Trophoblast cell (in vitro differentiated cells and primary cell): ENCODE measurements at regions not wholly inside any gene's neighbourhood (a gene's known extent, or its start where the extent isn't known, plus 50 kb on each side); places are given as distances from the start of the nearest gene placed in this dataset.

Experiments used
- DNase-seq, 2 donors: peaks; one replicate each; pipeline ENCODE4 v3.0.0-alpha.2; 2016
- H2AFZ ChIP-seq: 2 replicates; pipeline ENCODE4 v1.6.1; 2013; ENCODE audit warnings: low read length, moderate library complexity, mild to moderate bottlenecking; ENCODE audit not compliant: insufficient read depth, poor library complexity
- H2AK5ac ChIP-seq: 2 replicates; pipeline ENCODE4 v1.6.1; 2013; ENCODE audit warnings: mild to moderate bottlenecking, low read length
- H2BK120ac ChIP-seq: 2 replicates; pipeline ENCODE4 v1.6.1; 2013; ENCODE audit warnings: low read length, mild to moderate bottlenecking, moderate library complexity; ENCODE audit not compliant: insufficient read depth, poor library complexity
- H2BK12ac ChIP-seq: 2 replicates; pipeline ENCODE4 v1.6.1; 2013; ENCODE audit warnings: mild to moderate bottlenecking, low read length, moderate library complexity
- H2BK5ac ChIP-seq: 2 replicates; pipeline ENCODE4 v1.6.1; 2013; ENCODE audit warnings: low read length, low read depth, moderate library complexity, mild to moderate bottlenecking; ENCODE audit not compliant: poor library complexity
- H3K14ac ChIP-seq: 2 replicates; pipeline ENCODE4 v1.6.1; 2013; ENCODE audit warnings: mild to moderate bottlenecking, low read length
- H3K18ac ChIP-seq: 2 replicates; pipeline ENCODE4 v1.6.1; 2013; ENCODE audit warnings: mild to moderate bottlenecking, low read length
- H3K23ac ChIP-seq: 2 replicates; pipeline ENCODE4 v1.6.1; 2013; ENCODE audit warnings: low read length
- H3K27ac ChIP-seq: 2 replicates; pipeline ENCODE4 v1.5.1; 2013; ENCODE audit warnings: low read depth, mild to moderate bottlenecking, inconsistent platforms, low read length, moderate library complexity
- H3K27me3 ChIP-seq: 2 replicates; pipeline ENCODE4 v1.6.1; 2013; ENCODE audit warnings: inconsistent platforms, mild to moderate bottlenecking, low read length, moderate library complexity; ENCODE audit not compliant: insufficient read depth
- H3K36me3 ChIP-seq, 2 experiments: 1 replicate in 1 of 2; 2 replicates in 1 of 2; pipeline ENCODE4 v1.6.1; 2013; ENCODE audit warnings: low read length in 2 of 2, mild to moderate bottlenecking in 2 of 2, moderate library complexity in 1 of 2; ENCODE audit not compliant: insufficient read depth in 2 of 2, control insufficient read depth in 1 of 2
- H3K4ac ChIP-seq: 2 replicates; pipeline ENCODE4 v1.6.1; 2013; ENCODE audit warnings: low read depth, mild to moderate bottlenecking, low read length, moderate library complexity
- H3K4me1 ChIP-seq, 2 experiments: 1 replicate in 1 of 2; 2 replicates in 1 of 2; pipeline ENCODE4 v1.6.1; 2013; ENCODE audit warnings: low read length in 2 of 2, mild to moderate bottlenecking in 2 of 2, moderate library complexity in 1 of 2; ENCODE audit not compliant: insufficient read depth in 2 of 2, control insufficient read depth in 1 of 2
- H3K4me2 ChIP-seq: 2 replicates; pipeline ENCODE4 v1.6.1; 2013; ENCODE audit warnings: inconsistent platforms, mild to moderate bottlenecking, low read length, moderate library complexity
- H3K4me3 ChIP-seq: 2 replicates; pipeline ENCODE4 v1.5.1; 2013; ENCODE audit warnings: mild to moderate bottlenecking, low read depth, low read length, inconsistent platforms
- H3K79me1 ChIP-seq: one replicate; pipeline ENCODE4 v1.6.1; 2013; ENCODE audit warnings: low read length
- H3K79me2 ChIP-seq: 2 replicates; pipeline ENCODE4 v1.6.1; 2013; ENCODE audit warnings: low read length, mild to moderate bottlenecking; ENCODE audit not compliant: control insufficient read depth, insufficient read depth, poor library complexity
- H3K9ac ChIP-seq: 2 replicates; pipeline ENCODE4 v1.6.1; 2013; ENCODE audit warnings: mild to moderate bottlenecking, low read length
- H3K9me3 ChIP-seq: 2 replicates; pipeline ENCODE4 v1.6.1; 2013; ENCODE audit warnings: low read depth, mild to moderate bottlenecking, control low read depth, inconsistent platforms, low read length; ENCODE audit not compliant: insufficient read depth
- H4K12ac ChIP-seq: 2 replicates; pipeline ENCODE4 v1.6.1; 2013; ENCODE audit warnings: low read depth, mild to moderate bottlenecking, low read length, moderate library complexity
- H4K8ac ChIP-seq: 2 replicates; pipeline ENCODE4 v1.6.1; 2013; ENCODE audit warnings: low read depth, mild to moderate bottlenecking, low read length, moderate library complexity
- H4K91ac ChIP-seq: one replicate; pipeline ENCODE4 v1.6.1; 2013; ENCODE audit warnings: low read depth, mild to moderate bottlenecking, low read length, moderate library complexity
- WGBS: extraction: QIAGEN DNeasy Blood & Tissue Kit; methylation state at CpG from one replicate; pipeline ENCODE4 v1.1.7; 2013; ENCODE audit warnings: missing lambda C conversion rate; ENCODE audit not compliant: insufficient read length, insufficient coverage; ENCODE audit errors: extremely low coverage; 5-methylcytosine and 5-hydroxymethylcytosine counted together

GRCh38 chr10:2790396-2791188 lies 276.8 kb upstream of the PFKP start:
- H4K91ac ChIP-seq = no peak overlapping the region
- H2AFZ ChIP-seq = no peak overlapping the region
- H3K4me2 ChIP-seq = no peak overlapping the region
- no peak overlapping the region for H3K4me3 ChIP-seq
- no peak overlapping the region for H3K4ac ChIP-seq
- no peak overlapping the region for H2BK5ac ChIP-seq
- H3K36me3 ChIP-seq = no peaks in the 10 kb centered on the region
- no peaks in the 10 kb centered on the region for H3K79me1 ChIP-seq
- no peak overlapping the region for H2BK12ac ChIP-seq
- H3K9ac ChIP-seq = no peak overlapping the region
- H3K27ac ChIP-seq = no peak overlapping the region
- no peak overlapping the region for H2AK5ac ChIP-seq
- DNase-seq = no peak
- H4K12ac ChIP-seq = no peak overlapping the region
- no peak overlapping the region for H2BK120ac ChIP-seq
- peaks cover 1% of the 10 kb centered on the region for H3K9me3 ChIP-seq
- WGBS = no CpG with 5 or more reads among the region's 15 CpGs
- H3K4me1 ChIP-seq = no peaks in the 10 kb centered on the region
- H4K8ac ChIP-seq = no peak overlapping the region
- no peaks in the 10 kb centered on the region for H3K79me2 ChIP-seq
- H3K23ac ChIP-seq = no peak overlapping the region
- no peak overlapping the region for H3K14ac ChIP-seq
- H3K27me3 ChIP-seq = no peaks in the 10 kb centered on the region
- H3K18ac ChIP-seq = no peak overlapping the region

GRCh38 chr10:2786251-2786650 lies 281.1 kb upstream of the PFKP start:
- H4K91ac ChIP-seq = no peak overlapping the region
- no peak overlapping the region for H4K12ac ChIP-seq
- no peak overlapping the region for H3K4ac ChIP-seq
- H3K18ac ChIP-seq = no peak overlapping the region
- no peak for DNase-seq
- no peak overlapping the region for H3K4me2 ChIP-seq
- H2BK12ac ChIP-seq = no peak overlapping the region
- H3K4me1 ChIP-seq = no peaks in the 10 kb centered on the region
- WGBS = no CpG with 5 or more reads among the region's 5 CpGs
- H3K79me1 ChIP-seq = no peaks in the 10 kb centered on the region
- H3K27ac ChIP-seq = no peak overlapping the region
- no peak overlapping the region for H2AK5ac ChIP-seq
- H3K9me3 ChIP-seq = peaks cover 1% of the 10 kb centered on the region
- H3K36me3 ChIP-seq = no peaks in the 10 kb centered on the region
- no peaks in the 10 kb centered on the region for H3K27me3 ChIP-seq
- no peak overlapping the region for H3K4me3 ChIP-seq
- no peak overlapping the region for H2AFZ ChIP-seq
- no peak overlapping the region for H4K8ac ChIP-seq
- no peak overlapping the region for H2BK5ac ChIP-seq
- no peak overlapping the region for H3K9ac ChIP-seq
- H3K14ac ChIP-seq = no peak overlapping the region
- no peak overlapping the region for H3K23ac ChIP-seq
- no peak overlapping the region for H2BK120ac ChIP-seq
- no peaks in the 10 kb centered on the region for H3K79me2 ChIP-seq

- Histone ChIP-seq H3K23ac (no peak overlapping the region), H3K14ac (no peak overlapping the region), H3K36me3 (no peaks in the 10 kb centered on the region), H3K4me3 (no peak overlapping the region), H4K12ac (no peak overlapping the region), H3K4ac (no peak overlapping the region), H2AK5ac (no peak overlapping the region), H3K4me2 (no peak overlapping the region), H2BK5ac (no peak overlapping the region), H2AFZ (no peak overlapping the region), H3K18ac (no peak overlapping the region), H3K27ac (no peak overlapping the region), H2BK12ac (no peak overlapping the region), H3K79me1 (no peaks in the 10 kb centered on the region), H3K9ac (no peak overlapping the region), H3K4me1 (no peaks in the 10 kb centered on the region), H2BK120ac (no peak overlapping the region), H3K9me3 (peaks cover 1% of the 10 kb centered on the region), H3K79me2 (no peaks in the 10 kb centered on the region), H3K27me3 (no peaks in the 10 kb centered on the region), H4K8ac (no peak overlapping the region), H4K91ac (no peak overlapping the region)
- no peak for DNase-seq
- no CpG with 5 or more reads among the region's 7 CpGs for WGBS
Measured at GRCh38 chr10:2784766-2785165, 282.6 kb upstream of the PFKP start.

GRCh38 chr10:2782950-2783349 lies 284.4 kb upstream of the PFKP start:
- no peak for DNase-seq

More at GRCh38 chr10:2782950-2783349, 284.4 kb upstream of the PFKP start:
- Histone ChIP-seq H2BK5ac (no peak overlapping the region), H2BK120ac (no peak overlapping the region), H2AFZ (no peak overlapping the region), H3K79me2 (no peaks in the 10 kb centered on the region), H3K27me3 (no peaks in the 10 kb centered on the region), H3K9me3 (peaks cover 1% of the 10 kb centered on the region), H3K79me1 (no peaks in the 10 kb centered on the region), H2BK12ac (no peak overlapping the region), H3K4me2 (no peak overlapping the region), H3K4me1 (no peaks in the 10 kb centered on the region), H4K12ac (no peak overlapping the region), H3K4me3 (no peak overlapping the region), H3K9ac (no peak overlapping the region), H3K23ac (no peak overlapping the region), H3K27ac (no peak overlapping the region), H3K4ac (no peak overlapping the region), H4K91ac (no peak overlapping the region), H3K36me3 (no peaks in the 10 kb centered on the region), H3K14ac (no peak overlapping the region), H3K18ac (no peak overlapping the region), H2AK5ac (no peak overlapping the region), H4K8ac (no peak overlapping the region)
- WGBS = no CpG with 5 or more reads among the region's 9 CpGs
